ENCODE measurements at regions not wholly inside any gene's neighbourhood (a gene's known extent, or its start where the extent isn't known, plus 50 kb on each side); places are given as distances from the start of the nearest gene placed in this dataset.
"Not testable (repeated sequence)": the region's sequence is repeated elsewhere in the genome, so short reads cannot be mapped to it uniquely, and the experiment has no call there.

DNA sequence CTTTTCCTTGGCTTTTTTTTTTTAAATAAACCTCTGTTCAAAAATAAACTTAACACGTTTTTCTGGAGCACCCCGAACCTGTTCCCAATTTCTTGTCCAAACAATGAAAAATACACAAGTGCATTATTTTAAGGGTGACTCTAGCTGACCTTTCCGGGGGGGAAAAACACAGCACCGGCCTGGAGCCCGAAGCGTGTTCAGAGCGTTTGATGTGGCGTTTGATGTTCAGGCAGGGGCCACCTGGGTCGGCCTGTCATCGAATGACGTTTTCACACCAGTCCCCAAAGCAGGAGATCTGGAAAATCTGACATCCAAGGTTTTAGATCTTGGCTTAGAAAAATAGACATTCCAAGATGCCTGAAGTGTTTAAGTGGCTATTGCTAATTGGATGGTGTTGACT is 282.1 kb downstream of the SHOX start:
- DNase-seq (ENCODE audit: extremely low read depth, low read depth) = no peak

GRCh38 chrX:909068-909467 is 278.5 kb downstream of the SHOX start:
- not testable (repeated sequence) for DNase-seq (ENCODE audit: extremely low read depth, low read depth)

DNA sequence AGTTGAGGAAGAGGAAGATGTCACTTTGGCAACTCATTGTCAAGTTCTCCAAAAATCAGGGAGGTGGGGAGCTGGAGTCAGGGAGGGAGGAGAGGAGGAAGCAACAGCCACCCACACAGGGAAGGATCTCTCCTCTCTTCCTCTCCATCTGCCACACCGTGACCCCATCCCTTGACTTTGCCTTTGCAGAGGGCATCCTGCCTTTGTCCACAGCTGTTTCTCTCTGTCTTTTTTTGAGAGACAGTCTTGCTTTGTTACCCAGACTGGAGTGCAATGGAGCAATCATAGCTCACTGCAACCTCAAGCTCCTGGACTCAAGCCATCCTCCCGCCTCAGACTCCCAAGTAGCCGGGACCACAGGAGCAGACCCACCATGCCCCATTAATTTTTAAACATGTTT is 276.0 kb downstream of the SHOX start:
- no peak for DNase-seq (ENCODE audit: extremely low read depth, low read depth)

DNA sequence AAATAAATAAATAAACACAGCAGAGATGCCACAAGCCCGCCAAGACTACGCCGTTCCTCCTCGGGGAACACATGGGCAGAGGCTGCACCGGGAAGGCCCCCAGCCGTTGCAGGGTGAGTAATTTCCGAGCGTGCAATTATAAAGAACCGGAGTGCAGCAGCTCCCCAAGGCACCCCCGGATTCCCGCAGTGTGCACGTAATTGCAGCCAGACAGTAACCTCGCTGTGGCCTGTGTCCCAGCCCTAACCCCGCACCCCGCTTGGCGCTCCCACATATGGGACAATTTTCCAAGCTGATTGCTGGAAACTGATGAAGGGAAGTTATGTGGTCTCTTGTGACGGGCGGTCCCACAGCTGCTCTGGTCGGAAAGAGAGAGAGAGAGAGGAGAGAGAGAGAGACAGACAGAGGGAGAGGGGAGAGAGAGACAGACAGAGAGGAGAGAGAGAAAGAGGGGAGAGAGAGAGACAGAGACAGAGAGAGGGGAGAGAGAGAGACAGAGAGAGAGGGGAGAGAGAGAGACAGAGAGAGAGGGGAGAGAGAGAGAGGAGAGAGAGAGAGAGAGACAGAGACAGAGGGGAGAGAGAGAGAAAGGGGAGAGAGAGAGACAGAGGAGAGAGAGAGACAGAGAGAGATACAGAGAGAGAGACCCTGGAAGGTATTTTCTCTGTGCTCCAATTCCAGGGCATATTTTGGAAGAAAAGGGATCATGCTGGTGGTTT is 275.4 kb downstream of the SHOX start:
- DNase-seq (ENCODE audit: extremely low read depth, low read depth) = no peak

DNA sequence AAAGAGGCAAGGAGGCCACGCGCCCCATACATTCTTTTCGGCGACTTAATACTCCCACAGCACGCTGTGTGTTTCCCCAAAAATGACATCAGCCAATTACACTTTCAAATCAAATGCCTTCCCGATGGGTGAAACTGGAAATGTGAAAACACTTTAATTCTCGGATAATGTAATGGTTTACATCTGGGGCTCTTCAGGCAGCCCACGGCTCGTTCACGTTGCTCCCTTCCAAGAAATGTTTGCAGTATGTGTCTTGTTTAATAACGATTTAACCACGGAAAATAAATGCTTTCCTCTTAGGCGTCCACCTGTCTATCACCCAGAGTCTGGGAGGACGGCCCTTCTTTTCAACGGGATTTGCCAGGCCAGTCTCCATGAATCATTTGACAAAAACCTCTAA is 272.5 kb downstream of the SHOX start:
- DNase-seq (ENCODE audit: extremely low read depth, low read depth) = no peak

GRCh38 chrX:896256-896655 is 265.7 kb downstream of the SHOX start:
- no peak for DNase-seq (ENCODE audit: extremely low read depth, low read depth)

- DNase-seq (ENCODE audit: extremely low read depth, low read depth) = no peak
Observed at GRCh38 chrX:889966-890651, 259.5 kb downstream of the SHOX start.

DNA sequence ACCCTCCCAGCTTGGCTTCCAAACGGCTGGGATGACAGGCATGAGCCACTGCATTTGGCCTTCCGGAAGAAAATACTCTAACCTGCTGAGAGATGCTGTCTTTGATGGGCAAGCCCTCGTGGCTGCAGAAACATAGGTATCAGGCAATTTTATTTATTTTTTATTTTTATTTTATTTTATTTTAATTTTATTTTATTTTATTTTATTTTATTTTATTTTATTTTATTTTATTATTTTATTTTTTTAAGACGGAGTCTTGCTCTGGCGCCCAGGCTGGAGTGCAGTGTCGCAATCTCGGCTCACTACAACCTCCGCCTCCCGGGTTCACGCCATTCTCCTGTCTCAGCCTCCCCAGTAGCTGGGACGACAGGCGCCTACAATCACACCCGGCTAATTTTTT is 257.1 kb downstream of the SHOX start:
- DNase-seq (ENCODE audit: extremely low read depth, low read depth) = not testable (repeated sequence)

- DNase-seq (ENCODE audit: extremely low read depth, low read depth) = no peak
Observed at GRCh38 chrX:883588-883987, 253.0 kb downstream of the SHOX start.

GRCh38 chrX:879756-880698 is 249.4 kb downstream of the SHOX start:
- not testable (repeated sequence) for DNase-seq (ENCODE audit: extremely low read depth, low read depth)

DNA sequence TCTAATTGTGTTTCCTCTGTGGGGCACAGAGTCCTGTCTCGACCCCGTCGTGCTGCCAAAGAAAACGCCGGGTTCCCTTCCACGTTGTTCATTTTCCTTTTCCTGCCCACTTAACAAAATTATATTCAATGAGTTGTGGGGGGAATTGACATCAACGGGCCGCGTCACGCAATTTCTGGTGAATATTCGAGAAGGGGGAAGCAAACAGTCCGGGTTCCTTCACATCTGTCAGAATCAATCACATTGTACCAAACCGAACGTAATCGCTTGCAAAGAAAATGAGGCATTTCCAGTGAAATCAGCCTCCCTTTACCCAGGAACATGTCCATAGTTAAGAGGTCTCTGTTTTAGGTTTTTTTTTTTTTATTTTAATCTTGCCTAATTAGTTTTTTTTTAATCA is 243.5 kb downstream of the SHOX start:
- no peak for DNase-seq (ENCODE audit: extremely low read depth, low read depth)

DNA sequence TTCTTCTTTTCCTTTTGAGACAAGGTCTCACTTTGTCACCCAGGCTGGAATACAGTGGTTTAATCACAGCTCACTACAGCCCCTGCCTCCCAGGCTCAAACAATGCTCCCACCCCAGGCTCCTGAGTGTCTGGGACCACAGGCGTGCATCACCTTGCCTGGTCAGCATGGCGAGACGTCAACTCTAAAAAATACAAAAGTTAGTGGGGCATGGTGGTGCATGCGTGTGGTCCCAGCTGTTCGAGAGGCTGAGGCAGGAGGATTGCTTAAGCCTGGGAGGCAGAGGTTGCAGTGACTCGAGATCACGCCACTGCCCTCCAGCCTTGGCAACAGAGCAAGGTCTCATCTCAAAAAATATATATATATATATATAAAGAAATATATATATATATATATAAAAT is 242.4 kb downstream of the SHOX start:
- DNase-seq (ENCODE audit: extremely low read depth, low read depth) = no peak

DNA sequence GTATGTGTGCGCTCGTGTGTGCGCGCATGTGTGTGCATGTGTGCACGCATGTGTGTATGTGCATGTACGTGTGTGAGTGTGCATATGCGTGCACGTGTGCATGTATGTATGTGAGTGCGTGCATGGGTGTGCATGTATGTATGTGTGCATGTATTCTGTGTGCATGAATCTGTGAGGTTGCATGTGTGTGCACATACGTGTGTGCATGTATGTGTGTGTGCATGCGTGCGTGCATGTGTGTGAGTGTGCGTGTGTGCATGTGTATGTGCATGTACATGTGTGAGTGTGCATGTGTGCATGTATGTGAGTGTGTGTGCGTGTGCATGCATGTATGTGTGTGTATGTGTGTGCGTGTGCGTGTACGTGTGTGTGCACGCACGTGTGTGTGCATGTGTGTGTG is 241.5 kb downstream of the SHOX start:
- no peak for DNase-seq (ENCODE audit: extremely low read depth, low read depth)

DNA sequence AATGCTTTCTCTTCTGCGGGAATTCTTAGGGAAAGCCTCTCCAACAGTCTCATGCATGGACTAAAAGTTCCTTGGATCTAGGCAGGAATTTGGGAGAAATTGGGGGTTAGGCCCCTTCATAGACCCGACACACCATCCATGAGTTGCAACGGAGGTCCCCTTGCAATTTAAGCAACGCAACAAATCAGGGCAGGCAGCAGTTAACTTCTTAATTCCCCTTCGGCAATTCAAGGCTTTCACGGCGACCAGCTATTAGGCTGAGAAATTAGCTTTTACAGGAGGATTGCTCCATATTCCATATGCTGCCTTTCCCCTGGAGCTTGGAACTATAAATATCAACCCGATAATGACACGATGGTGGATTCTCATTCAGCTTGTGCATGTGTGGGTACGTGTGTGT is 241.0 kb downstream of the SHOX start:
- DNase-seq (ENCODE audit: extremely low read depth, low read depth) = no peak

DNA sequence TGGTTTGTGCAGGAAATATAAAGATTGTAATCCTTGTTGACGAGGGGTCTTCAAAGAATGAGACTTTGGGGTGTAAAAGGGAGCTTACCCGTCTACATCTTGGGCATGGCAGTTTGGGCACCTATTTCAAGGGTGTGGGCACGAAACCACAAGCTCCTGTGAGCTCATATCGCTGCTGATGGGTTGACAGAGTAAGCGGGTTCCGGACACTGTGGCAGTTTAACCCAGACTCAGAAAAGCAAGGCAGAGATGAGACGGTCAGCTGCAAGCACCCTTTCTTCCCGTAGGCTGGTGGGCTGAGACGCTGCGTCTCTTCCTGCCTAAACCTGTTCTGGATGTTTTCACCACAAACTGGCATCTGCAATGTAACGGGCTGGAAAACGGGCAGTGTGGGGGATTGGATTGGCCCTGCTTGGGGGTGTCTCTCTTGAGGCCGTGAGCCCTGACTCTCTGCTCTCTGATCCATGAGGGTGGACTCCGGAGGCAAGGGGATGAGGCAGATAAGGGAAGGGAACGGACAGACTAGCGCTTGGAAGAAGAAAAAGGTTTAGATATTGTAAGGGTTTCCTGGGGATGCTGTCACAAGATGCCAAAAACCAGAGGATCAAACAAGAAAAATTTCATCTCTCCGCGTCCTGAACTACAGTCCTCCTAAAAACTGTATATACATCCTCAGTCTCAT is 237.5 kb downstream of the SHOX start:
- DNase-seq (ENCODE audit: extremely low read depth, low read depth) = no peak

GRCh38 chrX:867502-867901 is 236.9 kb downstream of the SHOX start:
- DNase-seq (ENCODE audit: extremely low read depth, low read depth) = no peak

GRCh38 chrX:866441-866990 is 235.9 kb downstream of the SHOX start:
- DNase-seq (ENCODE audit: extremely low read depth, low read depth) = no peak

DNA sequence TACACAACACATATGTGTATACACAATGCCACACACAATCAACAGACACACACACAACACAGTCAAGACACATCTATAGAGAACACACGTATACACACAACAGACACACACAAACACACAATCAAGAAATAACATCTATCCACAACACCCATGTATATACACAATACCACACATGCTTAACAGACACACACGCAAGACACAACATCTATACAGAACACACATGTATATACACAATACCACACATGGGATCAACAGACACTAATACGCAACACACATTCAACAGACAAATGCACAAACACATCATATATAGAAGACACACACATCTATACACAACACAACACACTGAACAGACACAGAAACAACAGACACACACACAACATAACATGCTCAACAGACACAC is 234.8 kb downstream of the SHOX start:
- no peak for DNase-seq (ENCODE audit: extremely low read depth, low read depth)

DNA sequence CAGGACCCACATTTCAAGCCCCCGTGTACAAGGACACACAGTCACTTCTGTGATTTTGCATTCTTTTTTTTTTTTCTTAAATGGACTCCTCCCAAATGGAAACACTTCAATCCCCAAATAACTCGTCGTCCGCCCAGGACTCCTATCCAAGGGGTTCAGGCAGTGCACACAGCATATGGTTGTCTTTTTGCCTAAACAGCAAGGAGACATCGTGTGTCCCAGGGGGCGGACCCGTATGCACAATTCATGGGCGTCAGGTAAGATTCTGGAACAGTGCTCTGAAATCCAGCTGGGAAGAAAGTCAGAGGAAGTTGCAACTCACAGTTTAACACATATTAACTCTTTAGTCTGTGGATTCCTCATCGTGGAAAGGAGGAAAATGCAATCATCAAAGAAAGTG is 231.3 kb downstream of the SHOX start:
- DNase-seq (ENCODE audit: extremely low read depth, low read depth) = no peak

DNA sequence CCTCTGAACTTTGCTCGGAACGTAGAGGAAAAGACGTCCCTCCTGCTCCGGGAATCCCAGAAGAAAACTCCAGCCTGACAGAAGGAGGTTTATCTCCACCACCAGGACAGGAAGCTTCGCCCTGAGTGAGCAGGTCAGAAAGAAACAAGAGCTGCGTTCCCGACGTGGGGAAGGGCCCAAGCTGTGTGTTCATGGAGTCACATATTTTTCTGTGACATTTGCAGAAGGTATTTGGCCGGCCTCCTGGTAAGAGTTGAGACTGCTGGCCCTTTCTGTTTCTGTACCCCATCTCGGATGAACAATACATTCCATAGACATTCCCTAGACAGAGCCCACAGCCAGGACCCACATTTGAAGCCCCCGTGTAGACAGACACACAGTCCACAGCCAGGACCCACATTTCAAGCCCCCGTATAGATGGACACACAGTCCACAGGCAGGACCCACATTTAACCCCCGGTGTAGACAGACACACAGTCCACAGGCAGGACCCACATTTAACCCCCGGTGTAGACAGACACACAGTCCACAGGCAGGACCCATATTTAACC is 230.8 kb downstream of the SHOX start:
- no peak for DNase-seq (ENCODE audit: extremely low read depth, low read depth)
